AML-193 (cell line): ENCODE measurements at regions not wholly inside any gene's neighbourhood (a gene's known extent, or its start where the extent isn't known, plus 50 kb on each side); places are given as distances from the start of the nearest gene placed in this dataset.

Experiments used
- DNase-seq, 2 experiments: peaks; one replicate each; lab custom pipeline; 2025; lab: John Stamatoyannopoulos, UW

GRCh38 chr16:73215678-73216377 is 167.9 kb upstream of the ZFHX3 start:
- DNase-seq, result no peak

- no peak for DNase-seq
These were observed 167.1 kb upstream of the ZFHX3 start for GRCh38 chr16:73214825-73215677.

GRCh38 chr16:73213732-73214455 is 166.0 kb upstream of the ZFHX3 start:
- DNase-seq, result no peak

GRCh38 chr16:73212431-73212830 is 164.5 kb upstream of the ZFHX3 start:
- DNase-seq, result no peak

GRCh38 chr16:73210686-73211085 is 162.8 kb upstream of the ZFHX3 start:
- DNase-seq, result no peak

- no peak for DNase-seq
These were observed 162.2 kb upstream of the ZFHX3 start for GRCh38 chr16:73210084-73210483.

- DNase-seq, result no peak
These were observed 161.3 kb upstream of the ZFHX3 start for GRCh38 chr16:73209190-73209589.

- DNase-seq, result no peak
These were observed 158.3 kb upstream of the ZFHX3 start for GRCh38 chr16:73206151-73206707.

GRCh38 chr16:73205153-73205886 is 157.4 kb upstream of the ZFHX3 start:
- DNase-seq, result no peak

GRCh38 chr16:73204359-73205152 is 156.6 kb upstream of the ZFHX3 start:
- DNase-seq, result no peak

- no peak for DNase-seq
These were observed 154.3 kb upstream of the ZFHX3 start for GRCh38 chr16:73202161-73202729.

- DNase-seq, result no peak
These were observed 151.3 kb upstream of the ZFHX3 start for GRCh38 chr16:73199214-73199613.

- DNase-seq, result no peak
These were observed 150.6 kb upstream of the ZFHX3 start for GRCh38 chr16:73198481-73198880.

- no peak for DNase-seq
These were observed 149.7 kb upstream of the ZFHX3 start for GRCh38 chr16:73197598-73197997.

GRCh38 chr16:73196670-73197069 is 148.7 kb upstream of the ZFHX3 start:
- DNase-seq, result peak; percentile 47 to 55

- no peak for DNase-seq
These were observed 145.5 kb upstream of the ZFHX3 start for GRCh38 chr16:73193464-73193863.

GRCh38 chr16:73192232-73192894 is 144.4 kb upstream of the ZFHX3 start:
- no peak for DNase-seq

- no peak for DNase-seq
These were observed 143.7 kb upstream of the ZFHX3 start for GRCh38 chr16:73191660-73192046.

- DNase-seq, result no peak
These were observed 143.0 kb upstream of the ZFHX3 start for GRCh38 chr16:73190688-73191659.
